Lower leg skin (tissue), 3 donors: ENCODE measurements at regions not wholly inside any gene's neighbourhood (a gene's known extent, or its start where the extent isn't known, plus 50 kb on each side); places are given as distances from the start of the nearest gene placed in this dataset.
"Not testable (repeated sequence)": the region's sequence is repeated elsewhere in the genome, so short reads cannot be mapped to it uniquely, and the experiment has no call there.

ENCODE experiments used
- DNase-seq, 2 donors: peaks; one replicate each; pipeline ENCODE4 v3.0.0-alpha.2; 2019; ENCODE audit warnings: low spot score in 2 of 2
- H3K4me3 ChIP-seq: fragments of 200-600 bp; sonication (generic); 2 replicates; pipeline ENCODE4 v1.5.1; 2017; ENCODE audit warnings: mild to moderate bottlenecking, low read depth; ENCODE audit not compliant: poor library complexity, severe bottlenecking
- WGBS, 2 donors: methylation state at CpG; one replicate each; pipeline ENCODE4 v1.1.5; 2018; 5-methylcytosine and 5-hydroxymethylcytosine counted together
- intact Hi-C: fragments of 100-400 bp; cut with DNase I; formaldehyde crosslinking; loops from one replicate; pipeline ENCODE4 v1.15.0; 2023; ENCODE audit warnings: low total_unique reads

- DNase-seq, intact Hi-C loops, H3K4me3 ChIP-seq: not testable (repeated sequence)
These were observed 723.8 kb upstream of the DEFB115 start for GRCh38 chr20:30533653-30534052.

GRCh38 chr20:30537459-30537858 is 720.0 kb upstream of the DEFB115 start:
- DNase-seq, H3K4me3 ChIP-seq, intact Hi-C loops: not testable (repeated sequence)
- 23 to 39% methylated on average over 20 of the region's 20 CpGs for WGBS, 2 donors

- H3K4me3 ChIP-seq, DNase-seq, intact Hi-C loops: not testable (repeated sequence)
- 50 to 52% methylated on average over 4 of the region's 4 CpGs for WGBS, 2 donors
These were observed 717.0 kb upstream of the DEFB115 start for GRCh38 chr20:30540330-30541069.

GRCh38 chr20:30551236-30551635 is 706.2 kb upstream of the DEFB115 start:
- intact Hi-C loops, DNase-seq, H3K4me3 ChIP-seq: not testable (repeated sequence)
- 54 to 71% methylated on average over 3 to 4 of the region's 4 CpGs for WGBS, 2 donors

GRCh38 chr20:30556797-30557196 is 700.7 kb upstream of the DEFB115 start:
- intact Hi-C loops, DNase-seq, H3K4me3 ChIP-seq: not testable (repeated sequence)
- WGBS, 2 donors: 42 to 53% methylated on average over 1 of the region's 1 CpG

GRCh38 chr20:30565086-30565485 is 692.4 kb upstream of the DEFB115 start:
- intact Hi-C loops, DNase-seq, H3K4me3 ChIP-seq: not testable (repeated sequence)
- 65 to 66% methylated on average over 13 to 19 of the region's 19 CpGs for WGBS, 2 donors

GRCh38 chr20:30569867-30570266 is 687.6 kb upstream of the DEFB115 start:
- 90 to 91% methylated on average over 10 of the region's 12 CpGs for WGBS, 2 donors
- intact Hi-C loops, H3K4me3 ChIP-seq, DNase-seq: not testable (repeated sequence)

GRCh38 chr20:30570622-30571021 is 686.8 kb upstream of the DEFB115 start:
- 71 to 76% methylated on average over 4 of the region's 4 CpGs for WGBS, 2 donors
- intact Hi-C loops, DNase-seq, H3K4me3 ChIP-seq: not testable (repeated sequence)

- intact Hi-C loops, H3K4me3 ChIP-seq, DNase-seq: not testable (repeated sequence)
- 60 to 62% methylated on average over 2 of the region's 2 CpGs for WGBS, 2 donors
These were observed 683.1 kb upstream of the DEFB115 start for GRCh38 chr20:30574337-30574736.

- DNase-seq, H3K4me3 ChIP-seq, intact Hi-C loops: not testable (repeated sequence)
- 32 to 73% methylated on average over 6 of the region's 6 CpGs for WGBS, 2 donors
These were observed 678.4 kb upstream of the DEFB115 start for GRCh38 chr20:30579069-30579468.

- H3K4me3 ChIP-seq: peak overlapping the region; percentile 23
- intact Hi-C loops: not testable (repeated sequence)
- WGBS, 2 donors: 8 to 19% methylated on average over 27 of the region's 27 CpGs
- DNase-seq: peak in 1 of 2 donors; percentile 86
These were observed 677.5 kb upstream of the DEFB115 start for GRCh38 chr20:30579824-30580438.

- 40 to 55% methylated on average over 7 of the region's 7 CpGs for WGBS, 2 donors
- intact Hi-C loops, H3K4me3 ChIP-seq, DNase-seq: not testable (repeated sequence)
These were observed 675.6 kb upstream of the DEFB115 start for GRCh38 chr20:30581839-30582238.

- intact Hi-C loops, H3K4me3 ChIP-seq, DNase-seq: not testable (repeated sequence)
- 73 to 80% methylated on average over 4 of the region's 4 CpGs for WGBS, 2 donors
These were observed 673.1 kb upstream of the DEFB115 start for GRCh38 chr20:30584403-30584802.

GRCh38 chr20:30585244-30585796 is 672.1 kb upstream of the DEFB115 start:
- H3K4me3 ChIP-seq, intact Hi-C loops: not testable (repeated sequence)
- peak in 1 of 2 donors; percentile 55 for DNase-seq
- WGBS, 2 donors: 7 to 47% methylated on average over 6 to 9 of the region's 49 CpGs

- not testable (repeated sequence) for DNase-seq, H3K4me3 ChIP-seq
These were observed 671.3 kb upstream of the DEFB115 start for GRCh38 chr20:30586178-30586577.

More at GRCh38 chr20:30586178-30586577, 671.3 kb upstream of the DEFB115 start:
- intact Hi-C loops: not testable (repeated sequence)
- 1 to 41% methylated on average over 11 to 19 of the region's 30 CpGs for WGBS, 2 donors
